ENCODE measurements at regions not wholly inside any gene's neighbourhood (a gene's known extent, or its start where the extent isn't known, plus 50 kb on each side); places are given as distances from the start of the nearest gene placed in this dataset.

DNA sequence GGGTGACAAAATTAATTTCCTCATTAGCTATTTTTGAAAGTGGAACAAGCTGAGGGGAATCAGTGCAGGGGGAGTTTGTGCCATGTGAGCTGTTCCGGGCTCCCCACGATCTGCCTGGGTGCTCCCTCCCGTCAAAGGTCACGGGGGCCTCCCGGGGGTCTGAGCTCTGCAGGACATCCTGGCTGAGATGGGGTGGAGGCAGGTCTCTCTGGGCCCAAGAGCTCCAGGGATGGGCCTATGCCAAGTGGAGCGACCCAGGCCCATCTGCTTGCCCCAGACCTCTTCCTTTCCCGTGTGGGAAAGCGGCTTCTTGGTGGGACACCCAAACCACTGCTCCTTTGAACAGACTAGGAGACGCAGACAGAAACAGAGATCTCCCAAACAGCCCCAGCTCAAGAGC lies 143.3 kb upstream of the ID2 start:
- Histone ChIP-seq H3K27ac (ENCODE audit: insufficient read length, low read depth, low read length) (no peak overlapping the region), H3K79me1 (ENCODE audit: insufficient read depth, low read depth, low read length, poor library complexity, severe bottlenecking) (no peaks in the 10 kb centered on the region), H2BK20ac (ENCODE audit: low read depth, low read length, poor library complexity, severe bottlenecking) (no peak overlapping the region), H2AFZ (ENCODE audit: low read length) (no peak overlapping the region), H3K56ac (ENCODE audit: insufficient read length, low read depth, low read length) (no peak overlapping the region), H3T11ph (ENCODE audit: low read length) (no peak overlapping the region), H3K14ac (ENCODE audit: insufficient read depth, low read length) (no peak overlapping the region), H2BK15ac (ENCODE audit: low read depth, low read length) (no peak overlapping the region), H3K9me3 (ENCODE audit: control insufficient read depth, low read depth, low read length) (no peaks in the 10 kb centered on the region), H2BK5ac (ENCODE audit: insufficient read length, low read length) (no peak overlapping the region), H4K5ac (ENCODE audit: insufficient read length, low read depth, low read length) (no peak overlapping the region), H2BK12ac (ENCODE audit: insufficient read length, low read depth, low read length) (no peak overlapping the region), H4K20me1 (ENCODE audit: control insufficient read depth, insufficient read depth, insufficient read length) (no peaks in the 10 kb centered on the region), H2BK120ac (ENCODE audit: low read depth, low read length, poor library complexity, severe bottlenecking) (no peak overlapping the region), H3K27me3 (ENCODE audit: insufficient read depth, low read length) (no peaks in the 10 kb centered on the region), H4K91ac (ENCODE audit: insufficient read length, low read depth, low read length) (no peak overlapping the region), H3K18ac (ENCODE audit: insufficient read length, low read depth, low read length) (no peak overlapping the region), H3K9ac (ENCODE audit: extremely low read depth, insufficient read length, low read length) (no peak overlapping the region), H2AK5ac (ENCODE audit: insufficient read length, low read length) (no peak overlapping the region), H3K4ac (ENCODE audit: low read depth, low read length) (no peak overlapping the region), H3K23ac (ENCODE audit: insufficient read length, low read depth, low read length) (no peak overlapping the region), H4K8ac (replicated peaks; ENCODE audit: insufficient read length, low read depth, low read length) (no peak overlapping the region), H3K4me2 (ENCODE audit: insufficient read depth, insufficient read length, low read length) (no peak overlapping the region), H3K23me2 (ENCODE audit: insufficient read length, low read depth, low read length, poor library complexity, severe bottlenecking) (no peaks in the 10 kb centered on the region), H3K79me2 (ENCODE audit: insufficient read depth, low read length) (no peaks in the 10 kb centered on the region), H3K4me1 (ENCODE audit: insufficient read depth, low read length) (no peaks in the 10 kb centered on the region)
- TF ChIP-seq, protein P1, sequence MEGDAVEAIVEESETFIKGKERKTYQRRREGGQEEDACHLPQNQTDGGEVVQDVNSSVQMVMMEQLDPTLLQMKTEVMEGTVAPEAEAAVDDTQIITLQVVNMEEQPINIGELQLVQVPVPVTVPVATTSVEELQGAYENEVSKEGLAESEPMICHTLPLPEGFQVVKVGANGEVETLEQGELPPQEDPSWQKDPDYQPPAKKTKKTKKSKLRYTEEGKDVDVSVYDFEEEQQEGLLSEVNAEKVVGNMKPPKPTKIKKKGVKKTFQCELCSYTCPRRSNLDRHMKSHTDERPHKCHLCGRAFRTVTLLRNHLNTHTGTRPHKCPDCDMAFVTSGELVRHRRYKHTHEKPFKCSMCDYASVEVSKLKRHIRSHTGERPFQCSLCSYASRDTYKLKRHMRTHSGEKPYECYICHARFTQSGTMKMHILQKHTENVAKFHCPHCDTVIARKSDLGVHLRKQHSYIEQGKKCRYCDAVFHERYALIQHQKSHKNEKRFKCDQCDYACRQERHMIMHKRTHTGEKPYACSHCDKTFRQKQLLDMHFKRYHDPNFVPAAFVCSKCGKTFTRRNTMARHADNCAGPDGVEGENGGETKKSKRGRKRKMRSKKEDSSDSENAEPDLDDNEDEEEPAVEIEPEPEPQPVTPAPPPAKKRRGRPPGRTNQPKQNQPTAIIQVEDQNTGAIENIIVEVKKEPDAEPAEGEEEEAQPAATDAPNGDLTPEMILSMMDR (conservative IDR thresholded peaks at IDR 0.05): no peak
- Mint-ChIP-seq H3K9me3 (no peaks in the 10 kb centered on the region; a peak in 1 of 5 replicates), H3K27me3 (ENCODE audit: low read depth) (peaks cover 6% of the 10 kb centered on the region), H3K27ac (no peak overlapping the region), H3K4me1 (peaks cover 13 to 37% of the 10 kb centered on the region in 2 experiments), H3K4me3 (no peak overlapping the region), H3K36me3 (ENCODE audit: insufficient read depth in 1 of 3, low read depth in 3 of 3) (no peaks in the 10 kb centered on the region)
- DNase-seq: no peak
- no CpG with 5 or more reads among the region's 9 CpGs for WGBS (ENCODE audit: extremely low coverage, insufficient read length, low lambda C conversion rate)

All from H9 (cell line).